ENCODE measurements at regions not wholly inside any gene's neighbourhood (a gene's known extent, or its start where the extent isn't known, plus 50 kb on each side); places are given as distances from the start of the nearest gene placed in this dataset.

- no peak for TF ChIP-seq POLR2A (IDR thresholded peaks at IDR 0.05)
- TF ChIP-seq CTCF (IDR thresholded peaks at IDR 0.05): no peak
These were observed 647.1 kb upstream of the NCAM2 start for GRCh38 chr21:20351138-20351537.
